Endodermal cell (in vitro differentiated cells): ENCODE measurements at regions not wholly inside any gene's neighbourhood (a gene's known extent, or its start where the extent isn't known, plus 50 kb on each side); places are given as distances from the start of the nearest gene placed in this dataset.

Source experiments
- DNase-seq: peaks from one replicate; pipeline ENCODE4 v3.0.0-alpha.2; 2017
- H3K27ac ChIP-seq: 2 replicates; pipeline ENCODE4 v1.5.1; 2013; ENCODE audit warnings: mild to moderate bottlenecking, low read depth, low read length, moderate library complexity
- H3K27me3 ChIP-seq: 2 replicates; pipeline ENCODE4 v1.6.1; 2013; ENCODE audit warnings: mild to moderate bottlenecking, low read length, moderate library complexity; ENCODE audit not compliant: insufficient read depth, control insufficient read depth, poor library complexity, severe bottlenecking
- H3K36me3 ChIP-seq: 2 replicates; pipeline ENCODE4 v1.7.0; 2013; ENCODE audit warnings: mild to moderate bottlenecking, low read length, moderate library complexity; ENCODE audit not compliant: control insufficient read depth, insufficient read depth
- H3K4me1 ChIP-seq: one replicate; pipeline ENCODE4 v1.7.0; 2013; ENCODE audit warnings: low read length; ENCODE audit not compliant: control insufficient read depth, insufficient read depth
- H3K4me3 ChIP-seq: 2 replicates; pipeline ENCODE4 v1.5.1; 2013; ENCODE audit warnings: mild to moderate bottlenecking, low read length, moderate library complexity
- H3K9ac ChIP-seq: 2 replicates; pipeline ENCODE4 v1.6.1; 2013; ENCODE audit warnings: mild to moderate bottlenecking, low read length, moderate library complexity; ENCODE audit not compliant: poor library complexity, severe bottlenecking; ENCODE audit errors: extremely low read depth
- H3K9me3 ChIP-seq: 2 replicates; pipeline ENCODE4 v1.6.1; 2013; ENCODE audit warnings: mild to moderate bottlenecking, low read length, moderate library complexity; ENCODE audit not compliant: control insufficient read depth
- H3K27ac Mint-ChIP-seq: 2 replicates; pipeline ENCODE4 v1.8.0; 2020; ENCODE audit warnings: mixed read lengths
- H3K27me3 Mint-ChIP-seq: 2 replicates; pipeline ENCODE4 v1.8.0; 2021; ENCODE audit warnings: mild to moderate bottlenecking, mixed read lengths; ENCODE audit not compliant: insufficient read depth
- H3K36me3 Mint-ChIP-seq: 2 replicates; pipeline ENCODE4 v1.8.0; 2020; ENCODE audit warnings: low read depth, mixed read lengths
- H3K4me1 Mint-ChIP-seq: 2 replicates; pipeline ENCODE4 v1.8.0; 2020; ENCODE audit warnings: mixed read lengths
- H3K4me3 Mint-ChIP-seq: 2 replicates; pipeline ENCODE4 v1.8.0; 2020; ENCODE audit warnings: mild to moderate bottlenecking, moderate library complexity, mixed read lengths
- H3K9me3 Mint-ChIP-seq: 2 replicates; pipeline ENCODE4 v1.8.0; 2020; ENCODE audit warnings: mild to moderate bottlenecking, mixed read lengths
- WGBS, 2 experiments: methylation state at CpG; one replicate each; pipeline versions ENCODE4 v1.1.5 to v1.1.7; 2013; ENCODE audit warnings: missing lambda C conversion rate in 2 of 2, mixed read lengths in 1 of 2; ENCODE audit not compliant: insufficient coverage in 1 of 2, insufficient read length in 1 of 2; 5-methylcytosine and 5-hydroxymethylcytosine counted together
- TF ChIP-seq, protein P1 (sequence below): fragments of 200-600 bp; sonication (generic); conservative IDR thresholded peaks from 2 replicates; pipeline ENCODE4 v1.5.0; 2021; ENCODE audit warnings: antibody characterized with exemption, mild to moderate bottlenecking

DNA sequence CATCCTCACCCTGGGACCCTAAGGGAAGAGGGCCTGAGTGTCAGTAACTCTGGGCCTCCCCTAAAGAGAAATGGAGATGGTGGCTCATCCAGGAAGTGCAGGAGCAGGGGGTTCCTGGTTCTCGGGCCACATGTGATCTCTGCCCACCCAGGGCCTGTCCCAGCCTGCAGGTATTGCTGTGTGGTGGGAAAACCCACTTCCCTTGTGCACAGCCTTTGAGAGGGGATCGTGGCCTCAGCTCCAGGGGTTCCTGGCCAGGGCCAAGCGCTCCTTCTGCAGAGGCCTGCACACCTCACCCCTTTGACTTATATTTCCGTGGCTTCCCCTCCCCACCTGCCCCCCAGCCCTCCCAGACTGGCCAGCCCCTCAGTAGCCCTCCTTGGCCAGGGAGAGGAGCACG, 213.5 kb downstream of the OR4C45 start:
- TF ChIP-seq, protein P1, sequence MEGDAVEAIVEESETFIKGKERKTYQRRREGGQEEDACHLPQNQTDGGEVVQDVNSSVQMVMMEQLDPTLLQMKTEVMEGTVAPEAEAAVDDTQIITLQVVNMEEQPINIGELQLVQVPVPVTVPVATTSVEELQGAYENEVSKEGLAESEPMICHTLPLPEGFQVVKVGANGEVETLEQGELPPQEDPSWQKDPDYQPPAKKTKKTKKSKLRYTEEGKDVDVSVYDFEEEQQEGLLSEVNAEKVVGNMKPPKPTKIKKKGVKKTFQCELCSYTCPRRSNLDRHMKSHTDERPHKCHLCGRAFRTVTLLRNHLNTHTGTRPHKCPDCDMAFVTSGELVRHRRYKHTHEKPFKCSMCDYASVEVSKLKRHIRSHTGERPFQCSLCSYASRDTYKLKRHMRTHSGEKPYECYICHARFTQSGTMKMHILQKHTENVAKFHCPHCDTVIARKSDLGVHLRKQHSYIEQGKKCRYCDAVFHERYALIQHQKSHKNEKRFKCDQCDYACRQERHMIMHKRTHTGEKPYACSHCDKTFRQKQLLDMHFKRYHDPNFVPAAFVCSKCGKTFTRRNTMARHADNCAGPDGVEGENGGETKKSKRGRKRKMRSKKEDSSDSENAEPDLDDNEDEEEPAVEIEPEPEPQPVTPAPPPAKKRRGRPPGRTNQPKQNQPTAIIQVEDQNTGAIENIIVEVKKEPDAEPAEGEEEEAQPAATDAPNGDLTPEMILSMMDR: no peak
- H3K4me3 Mint-ChIP-seq: no peak overlapping the region
- Histone ChIP-seq H3K27ac (no peak overlapping the region), H3K4me3 (no peak overlapping the region), H3K4me1 (no peaks in the 10 kb centered on the region), H3K36me3 (no peaks in the 10 kb centered on the region), H3K27me3 (no peaks in the 10 kb centered on the region), H3K9me3 (peaks cover 61% of the 10 kb centered on the region), H3K9ac (no peak overlapping the region)
- H3K9me3 Mint-ChIP-seq: peaks cover 75% of the 10 kb centered on the region
- 76% methylated on average over 5 of the region's 5 CpGs; no CpG with 5 or more reads in 1 of the 2 experiments for WGBS, 2 experiments
- H3K36me3 Mint-ChIP-seq: no peaks in the 10 kb centered on the region
- H3K27me3 Mint-ChIP-seq: no peaks in the 10 kb centered on the region
- no peak for DNase-seq
- no peak overlapping the region for H3K27ac Mint-ChIP-seq
- H3K4me1 Mint-ChIP-seq: no peaks in the 10 kb centered on the region

- no peak for DNase-seq
- Histone ChIP-seq H3K36me3 (no peaks in the 10 kb centered on the region), H3K27me3 (no peaks in the 10 kb centered on the region), H3K4me1 (no peaks in the 10 kb centered on the region), H3K27ac (no peak overlapping the region), H3K4me3 (no peak overlapping the region), H3K9me3 (peaks cover 60% of the 10 kb centered on the region), H3K9ac (no peak overlapping the region)
- 88 to 100% methylated on average over 7 to 16 of the region's 16 CpGs for WGBS, 2 experiments
- Mint-ChIP-seq H3K4me1 (no peaks in the 10 kb centered on the region), H3K4me3 (no peak overlapping the region), H3K27ac (no peak overlapping the region), H3K36me3 (no peaks in the 10 kb centered on the region), H3K9me3 (peaks cover 75% of the 10 kb centered on the region), H3K27me3 (no peaks in the 10 kb centered on the region)
- TF ChIP-seq, protein P1: no peak
These were observed 214.0 kb downstream of the OR4C45 start for GRCh38 chr11:50246699-50247098.

- Histone ChIP-seq H3K4me3 (no peak overlapping the region), H3K4me1 (no peaks in the 10 kb centered on the region), H3K36me3 (no peaks in the 10 kb centered on the region), H3K27me3 (no peaks in the 10 kb centered on the region), H3K9me3 (peaks cover 57% of the 10 kb centered on the region), H3K27ac (no peak overlapping the region), H3K9ac (no peak overlapping the region)
- no peaks in the 10 kb centered on the region for H3K27me3 Mint-ChIP-seq
- H3K4me1 Mint-ChIP-seq: no peaks in the 10 kb centered on the region
- no peak overlapping the region for H3K27ac Mint-ChIP-seq
- H3K36me3 Mint-ChIP-seq: no peaks in the 10 kb centered on the region
- no peak for DNase-seq
- 86 to 89% methylated on average over 13 to 20 of the region's 20 CpGs for WGBS, 2 experiments
- H3K9me3 Mint-ChIP-seq: peaks cover 70% of the 10 kb centered on the region
- TF ChIP-seq, protein P1: no peak
- no peak overlapping the region for H3K4me3 Mint-ChIP-seq
These were observed 214.7 kb downstream of the OR4C45 start for GRCh38 chr11:50247309-50247874.
